PC-3 (cell line): ENCODE measurements at regions not wholly inside any gene's neighbourhood (a gene's known extent, or its start where the extent isn't known, plus 50 kb on each side); places are given as distances from the start of the nearest gene placed in this dataset.

Experiments used
- ATAC-seq: fragments of 200-7000 bp; cut with Tn5 transposase; 2 replicates; pipeline ENCODE4 v1.9.1; 2020; ENCODE audit warnings: mild to moderate bottlenecking, moderate library complexity
- BruUV-seq: library from RNA; stranded (reverse); fragments of 400-500 nt; replicated peaks from 2 replicates; lab custom pipeline; 2021; lab: Mats Ljungman, UMichigan
- CTCF ChIA-PET: fragments of 300-600 bp; sonication (Branson Sonifier 250); formaldehyde crosslinking; loops from one replicate; lab custom pipeline; 2022; ENCODE audit warnings: antibody characterized with exemption; lab: Charles Lee
- POLR2A ChIA-PET: fragments of 300-600 bp; sonication (Branson Sonifier 250); formaldehyde crosslinking; loops from one replicate; lab custom pipeline; 2022; ENCODE audit warnings: antibody characterized with exemption; ENCODE audit not compliant: unreplicated experiment; lab: Charles Lee
- DNase-seq: peaks from one replicate; pipeline ENCODE4 v3.0.0-alpha.2; 2015
- H2AFZ ChIP-seq: fragments of 300-600 bp; sonication (generic); 2 replicates; pipeline ENCODE4 v1.6.0; 2016; ENCODE audit warnings: antibody characterized with exemption, low read length
- H3F3A ChIP-seq: fragments of 300-600 bp; sonication (generic); one replicate; pipeline ENCODE4 v1.6.0; 2017; ENCODE audit warnings: antibody characterized with exemption, low read length, control low read depth, mild to moderate bottlenecking; ENCODE audit not compliant: unreplicated experiment
- H3K27ac ChIP-seq: fragments of 300-600 bp; sonication (generic); 2 replicates; pipeline ENCODE4 v1.5.1; 2016; ENCODE audit warnings: mild to moderate bottlenecking, low read length
- H3K27me3 ChIP-seq: fragments of 300-600 bp; sonication (generic); 2 replicates; pipeline ENCODE4 v1.6.1; 2016; ENCODE audit warnings: low read length, mixed read lengths
- H3K36me3 ChIP-seq: fragments of 300-600 bp; sonication (generic); 2 replicates; pipeline ENCODE4 v1.6.1; 2016; ENCODE audit warnings: low read depth, mixed run types, low read length, mixed read lengths
- H3K4me1 ChIP-seq: fragments of 300-600 bp; sonication (generic); 2 replicates; pipeline ENCODE4 v1.5.1; 2016; ENCODE audit warnings: low read length; ENCODE audit not compliant: insufficient read depth
- H3K4me2 ChIP-seq: fragments of 300-600 bp; sonication (generic); 2 replicates; pipeline ENCODE4 v1.6.0; 2016; ENCODE audit warnings: low read length
- H3K4me3 ChIP-seq: fragments of 300-600 bp; sonication (generic); 2 replicates; pipeline ENCODE4 v1.5.1; 2016; ENCODE audit warnings: mild to moderate bottlenecking, low read length, mixed read lengths
- H3K79me2 ChIP-seq: fragments of 300-600 bp; sonication (generic); 2 replicates; pipeline ENCODE4 v1.6.1; 2017; ENCODE audit warnings: low read length, mixed read lengths
- H3K9ac ChIP-seq: fragments of 300-600 bp; sonication (generic); 2 replicates; pipeline ENCODE4 v1.6.0; 2016; ENCODE audit warnings: mild to moderate bottlenecking, low read length
- H3K9me2 ChIP-seq: fragments of 300-600 bp; sonication (generic); replicated peaks from 2 replicates; pipeline ENCODE4 v1.6.1; 2016; ENCODE audit warnings: mixed run types, low read length, mixed read lengths
- H3K9me3 ChIP-seq: fragments of 300-600 bp; sonication (generic); 2 replicates; pipeline ENCODE4 v1.6.1; 2016; ENCODE audit warnings: low read length, mixed read lengths
- H4K20me1 ChIP-seq: fragments of 300-600 bp; sonication (generic); 2 replicates; pipeline ENCODE4 v1.6.1; 2016; ENCODE audit warnings: low read length, mixed read lengths
- CTCF ChIP-seq: fragments of 300-600 bp; sonication (generic); conservative IDR thresholded peaks from 2 replicates; pipeline ENCODE4 v1.5.1; 2017; ENCODE audit warnings: antibody characterized with exemption, low read depth, mild to moderate bottlenecking, low read length
- EZH2 ChIP-seq: fragments of 300-600 bp; sonication (generic); IDR thresholded peaks from one replicate; pipeline ENCODE4 v1.6.1; 2017; ENCODE audit warnings: antibody characterized with exemption, mild to moderate bottlenecking, low read length; ENCODE audit not compliant: unreplicated experiment
- EZH2phosphoT487 ChIP-seq: fragments of 300-600 bp; sonication (generic); IDR thresholded peaks from 2 replicates; pipeline ENCODE4 v1.6.1; 2018; ENCODE audit warnings: mild to moderate bottlenecking, antibody characterized with exemption, low read length, borderline replicate concordance
- intact Hi-C: fragments of 100-400 bp; cut with micrococcal nuclease; formaldehyde crosslinking; loops from 2 replicates; pipeline ENCODE4 v1.9.0; 2023

DNA sequence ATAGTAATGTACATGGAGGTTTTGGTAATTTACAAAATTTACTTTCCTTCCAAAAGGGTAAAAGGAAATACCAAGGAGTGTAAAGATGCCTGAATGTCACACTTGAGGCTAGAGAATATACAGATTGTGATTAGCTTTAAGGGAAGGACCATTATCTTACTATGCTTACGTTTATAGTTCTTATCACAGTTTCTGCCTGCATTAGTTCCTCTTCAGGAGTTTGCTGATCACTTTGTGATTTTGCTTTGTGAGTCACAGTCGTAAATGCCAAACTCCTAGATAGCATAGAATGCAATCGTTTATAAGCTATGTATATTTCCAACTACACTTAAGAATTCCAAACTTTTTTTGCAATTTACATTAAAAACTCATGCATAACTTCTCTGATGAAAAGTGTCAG is 1034.6 kb downstream of the DIPK2A start:
- intact Hi-C loops: no loop called here

GRCh38 chr3:145013931-145014330 is 1042.3 kb downstream of the DIPK2A start:
- POLR2A ChIA-PET: no interaction called here
- Histone ChIP-seq H3K4me2 (no peak overlapping the region), H3K27me3 (no peaks in the 10 kb centered on the region), H2AFZ (no peak overlapping the region), H3K9ac (no peak overlapping the region), H3K4me3 (no peak overlapping the region), H3F3A (no peaks in the 10 kb centered on the region), H3K9me2 (no peaks in the 10 kb centered on the region), H3K4me1 (peaks cover 4% of the 10 kb centered on the region; the same call in 1 of the 2 replicates), H3K79me2 (no peaks in the 10 kb centered on the region), H3K27ac (no peak overlapping the region), H3K9me3 (no peaks in the 10 kb centered on the region), H4K20me1 (no peaks in the 10 kb centered on the region), H3K36me3 (no peaks in the 10 kb centered on the region)
- intact Hi-C loops: no loop called here
- BruUV-seq: no TSS peak
- CTCF ChIA-PET: no interaction called here
- TF ChIP-seq CTCF (no peak), EZH2phosphoT487 (no peak), EZH2 (no peak)
- DNase-seq (no peak), ATAC-seq (no peak)

More for the DNA sequence above, 1034.6 kb downstream of the DIPK2A start:
- no peaks in the 10 kb centered on the region for H3K4me1 ChIP-seq
- TF ChIP-seq CTCF (no peak), EZH2phosphoT487 (no peak), EZH2 (no peak)
- no peaks in the 10 kb centered on the region for H4K20me1 ChIP-seq
- no peak overlapping the region for H3K27ac ChIP-seq
- no peak overlapping the region for H3K9ac ChIP-seq
- BruUV-seq: no TSS peak
- no peaks in the 10 kb centered on the region for H3K79me2 ChIP-seq
- ChIA-PET POLR2A (no interaction called here), CTCF (no interaction called here)
- H3K36me3 ChIP-seq: no peaks in the 10 kb centered on the region
- ATAC-seq (no peak), DNase-seq (peak; percentile 5)
- no peaks in the 10 kb centered on the region for H3F3A ChIP-seq
- H3K4me3 ChIP-seq: no peak overlapping the region
- H3K27me3 ChIP-seq: no peaks in the 10 kb centered on the region
- no peak overlapping the region for H2AFZ ChIP-seq
- no peaks in the 10 kb centered on the region for H3K9me3 ChIP-seq
- H3K4me2 ChIP-seq: no peak overlapping the region
- no peaks in the 10 kb centered on the region for H3K9me2 ChIP-seq

DNA sequence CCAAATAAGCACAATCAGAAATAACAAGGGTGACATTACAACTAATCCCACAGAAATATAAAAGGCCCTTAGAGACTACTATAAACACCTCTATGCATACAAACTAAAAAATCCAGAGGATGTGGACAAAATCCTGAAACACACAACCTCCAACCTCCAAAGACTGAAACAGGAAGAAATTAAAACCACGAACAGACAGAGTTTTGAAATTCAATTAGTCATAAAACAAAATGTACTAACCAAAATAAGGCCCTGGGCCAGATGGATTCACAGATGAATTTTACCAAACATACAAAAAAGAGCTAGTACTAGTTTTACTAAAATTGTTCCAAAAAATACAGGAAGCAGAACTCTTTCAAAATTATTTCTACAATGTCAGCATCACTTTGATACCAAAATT is 1043.6 kb downstream of the DIPK2A start:
- ChIA-PET CTCF (no interaction called here), POLR2A (no interaction called here)
- no TSS peak for BruUV-seq
- Histone ChIP-seq H3K79me2 (no peaks in the 10 kb centered on the region), H3K36me3 (no peaks in the 10 kb centered on the region), H3K9ac (no peak overlapping the region), H3K9me3 (no peaks in the 10 kb centered on the region), H3K4me3 (no peak overlapping the region), H4K20me1 (no peaks in the 10 kb centered on the region), H3K27me3 (no peaks in the 10 kb centered on the region), H3F3A (no peaks in the 10 kb centered on the region), H3K27ac (no peak overlapping the region), H3K4me1 (peaks cover 4% of the 10 kb centered on the region; the same call in 1 of the 2 replicates), H3K4me2 (no peak overlapping the region), H2AFZ (no peak overlapping the region), H3K9me2 (no peaks in the 10 kb centered on the region)
- ATAC-seq: peak; percentile 57
- DNase-seq: peak; percentile 35
- TF ChIP-seq EZH2 (no peak), CTCF (no peak), EZH2phosphoT487 (no peak)
- intact Hi-C loops: no loop called here
